ENCODE measurements at regions not wholly inside any gene's neighbourhood (a gene's known extent, or its start where the extent isn't known, plus 50 kb on each side); places are given as distances from the start of the nearest gene placed in this dataset.
"Not testable (repeated sequence)": the region's sequence is repeated elsewhere in the genome, so short reads cannot be mapped to it uniquely, and the experiment has no call there.

GRCh38 chr18:60017371-60017770 lies 117.6 kb downstream of the PMAIP1 start:
- no peaks in the 10 kb centered on the region for H3K36me3 Mint-ChIP-seq (ENCODE audit: unreplicated experiment)

GRCh38 chr18:60015826-60016225 lies 116.0 kb downstream of the PMAIP1 start:
- not testable (repeated sequence) for DNase-seq (ENCODE audit: extremely low spot score, unreplicated experiment)
- H3K4me1 Mint-ChIP-seq (ENCODE audit: unreplicated experiment) = peaks cover 22% of the 10 kb centered on the region

More at GRCh38 chr18:60017371-60017770, 117.6 kb downstream of the PMAIP1 start:
- Mint-ChIP-seq H3K27ac (ENCODE audit: unreplicated experiment) (no peak overlapping the region), H3K4me3 (ENCODE audit: unreplicated experiment) (no peak overlapping the region), H3K27me3 (ENCODE audit: unreplicated experiment) (no peaks in the 10 kb centered on the region), H3K4me1 (ENCODE audit: unreplicated experiment) (peaks cover 28% of the 10 kb centered on the region), H3K9me3 (ENCODE audit: unreplicated experiment) (peaks cover 7% of the 10 kb centered on the region)
- no peak for TF ChIP-seq CTCF (IDR thresholded peaks at IDR 0.05)
- no peak for DNase-seq (ENCODE audit: extremely low spot score, unreplicated experiment)

GRCh38 chr18:60013148-60013547 lies 113.4 kb downstream of the PMAIP1 start:
- H3K4me1 Mint-ChIP-seq (ENCODE audit: unreplicated experiment); H3K36me3 Mint-ChIP-seq (ENCODE audit: unreplicated experiment); H3K27ac Mint-ChIP-seq (ENCODE audit: unreplicated experiment); DNase-seq (ENCODE audit: extremely low spot score, unreplicated experiment); H3K27me3 Mint-ChIP-seq (ENCODE audit: unreplicated experiment); H3K4me3 Mint-ChIP-seq (ENCODE audit: unreplicated experiment): not testable (repeated sequence)
- H3K9me3 Mint-ChIP-seq (ENCODE audit: unreplicated experiment) = peaks cover 17% of the 10 kb centered on the region

More at GRCh38 chr18:60015826-60016225, 116.0 kb downstream of the PMAIP1 start:
- not testable (repeated sequence) for H3K27ac Mint-ChIP-seq (ENCODE audit: unreplicated experiment); H3K27me3 Mint-ChIP-seq (ENCODE audit: unreplicated experiment); H3K4me3 Mint-ChIP-seq (ENCODE audit: unreplicated experiment); H3K36me3 Mint-ChIP-seq (ENCODE audit: unreplicated experiment)
- H3K9me3 Mint-ChIP-seq (ENCODE audit: unreplicated experiment) = peaks cover 17% of the 10 kb centered on the region

GRCh38 chr18:60010984-60011383 lies 111.2 kb downstream of the PMAIP1 start:
- peaks cover 13% of the 10 kb centered on the region for H3K4me1 Mint-ChIP-seq (ENCODE audit: unreplicated experiment)
- H3K4me3 Mint-ChIP-seq (ENCODE audit: unreplicated experiment) = no peak overlapping the region
- H3K27ac Mint-ChIP-seq (ENCODE audit: unreplicated experiment) = no peak overlapping the region
- no peak for DNase-seq (ENCODE audit: extremely low spot score, unreplicated experiment)
- no peaks in the 10 kb centered on the region for H3K36me3 Mint-ChIP-seq (ENCODE audit: unreplicated experiment)
- peaks cover 23% of the 10 kb centered on the region for H3K9me3 Mint-ChIP-seq (ENCODE audit: unreplicated experiment)
- TF ChIP-seq CTCF (IDR thresholded peaks at IDR 0.05) = no peak
- H3K27me3 Mint-ChIP-seq (ENCODE audit: unreplicated experiment) = peaks cover 8% of the 10 kb centered on the region

GRCh38 chr18:60010513-60010912 lies 110.7 kb downstream of the PMAIP1 start:
- peaks cover 13% of the 10 kb centered on the region for H3K27me3 Mint-ChIP-seq (ENCODE audit: unreplicated experiment)
- H3K9me3 Mint-ChIP-seq (ENCODE audit: unreplicated experiment) = peaks cover 23% of the 10 kb centered on the region
- H3K4me3 Mint-ChIP-seq (ENCODE audit: unreplicated experiment) = no peak overlapping the region
- no peak overlapping the region for H3K27ac Mint-ChIP-seq (ENCODE audit: unreplicated experiment)
- H3K36me3 Mint-ChIP-seq (ENCODE audit: unreplicated experiment) = no peaks in the 10 kb centered on the region
- no peak for TF ChIP-seq CTCF (IDR thresholded peaks at IDR 0.05)
- peaks cover 13% of the 10 kb centered on the region for H3K4me1 Mint-ChIP-seq (ENCODE audit: unreplicated experiment)
- DNase-seq (ENCODE audit: extremely low spot score, unreplicated experiment) = no peak

GRCh38 chr18:60007661-60008060 lies 107.9 kb downstream of the PMAIP1 start:
- H3K27ac Mint-ChIP-seq (ENCODE audit: unreplicated experiment) = no peak overlapping the region
- H3K27me3 Mint-ChIP-seq (ENCODE audit: unreplicated experiment) = peaks cover 23% of the 10 kb centered on the region
- no peak for DNase-seq (ENCODE audit: extremely low spot score, unreplicated experiment)
- H3K4me1 Mint-ChIP-seq (ENCODE audit: unreplicated experiment) = peaks cover 13% of the 10 kb centered on the region
- peaks cover 1% of the 10 kb centered on the region for H3K36me3 Mint-ChIP-seq (ENCODE audit: unreplicated experiment)
- peaks cover 20% of the 10 kb centered on the region for H3K9me3 Mint-ChIP-seq (ENCODE audit: unreplicated experiment)
- H3K4me3 Mint-ChIP-seq (ENCODE audit: unreplicated experiment) = no peak overlapping the region
- no peak for TF ChIP-seq CTCF (IDR thresholded peaks at IDR 0.05)
